ENCODE measurements at regions not wholly inside any gene's neighbourhood (a gene's known extent, or its start where the extent isn't known, plus 50 kb on each side); places are given as distances from the start of the nearest gene placed in this dataset.
"Not testable (repeated sequence)": the region's sequence is repeated elsewhere in the genome, so short reads cannot be mapped to it uniquely, and the experiment has no call there.

DNA sequence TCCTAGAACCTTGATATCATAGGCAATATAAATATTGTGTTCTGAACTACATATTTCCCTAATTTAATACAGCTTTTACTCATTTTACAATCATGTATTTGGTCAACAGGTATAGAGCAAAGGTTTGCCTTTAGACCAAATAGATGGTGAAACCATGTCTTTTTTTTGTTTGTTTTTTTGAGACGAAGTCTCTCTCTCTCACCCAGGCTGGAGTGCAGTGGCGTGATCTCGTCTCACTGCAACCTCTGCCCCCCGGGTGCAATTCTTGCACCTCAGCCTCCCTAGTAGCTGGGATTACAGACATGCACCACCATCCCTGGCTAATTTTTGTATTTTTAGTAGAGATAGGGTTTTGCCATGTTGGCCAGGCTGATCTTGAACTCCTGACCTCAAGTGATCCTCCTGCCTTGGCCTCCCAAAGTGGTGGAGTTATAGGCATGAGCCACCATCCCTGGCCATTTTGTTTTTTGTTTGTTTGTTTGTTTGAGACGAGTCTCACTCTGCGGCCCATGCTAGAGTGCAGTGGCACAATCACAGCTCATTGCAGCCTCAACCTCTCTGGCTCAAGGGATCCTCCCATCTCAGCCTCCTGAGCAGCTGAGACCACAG lies 243.7 kb upstream of the FOXN3 start:
- DNase-seq (ENCODE audit: low read depth) = not testable (repeated sequence)

DNA sequence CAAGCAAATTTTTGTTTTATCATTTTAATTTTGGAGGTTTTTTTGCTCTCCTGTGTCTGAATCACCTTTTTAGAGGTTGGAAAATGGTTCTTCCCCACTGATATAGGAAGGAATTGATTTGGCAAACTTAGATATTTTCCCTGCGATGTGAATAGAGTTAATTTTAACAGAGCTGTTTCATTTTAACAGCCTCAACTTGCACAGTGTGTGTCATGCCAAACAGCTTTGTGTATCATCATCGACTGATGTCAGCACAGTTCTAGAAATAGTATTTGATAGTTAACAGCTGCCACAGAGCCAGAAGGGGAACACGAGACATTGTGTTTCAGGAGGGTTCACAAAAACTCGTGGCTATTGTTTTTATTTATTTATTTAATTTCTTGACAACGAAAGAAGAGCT lies 243.1 kb upstream of the FOXN3 start:
- DNase-seq (ENCODE audit: low read depth) = no peak

DNA sequence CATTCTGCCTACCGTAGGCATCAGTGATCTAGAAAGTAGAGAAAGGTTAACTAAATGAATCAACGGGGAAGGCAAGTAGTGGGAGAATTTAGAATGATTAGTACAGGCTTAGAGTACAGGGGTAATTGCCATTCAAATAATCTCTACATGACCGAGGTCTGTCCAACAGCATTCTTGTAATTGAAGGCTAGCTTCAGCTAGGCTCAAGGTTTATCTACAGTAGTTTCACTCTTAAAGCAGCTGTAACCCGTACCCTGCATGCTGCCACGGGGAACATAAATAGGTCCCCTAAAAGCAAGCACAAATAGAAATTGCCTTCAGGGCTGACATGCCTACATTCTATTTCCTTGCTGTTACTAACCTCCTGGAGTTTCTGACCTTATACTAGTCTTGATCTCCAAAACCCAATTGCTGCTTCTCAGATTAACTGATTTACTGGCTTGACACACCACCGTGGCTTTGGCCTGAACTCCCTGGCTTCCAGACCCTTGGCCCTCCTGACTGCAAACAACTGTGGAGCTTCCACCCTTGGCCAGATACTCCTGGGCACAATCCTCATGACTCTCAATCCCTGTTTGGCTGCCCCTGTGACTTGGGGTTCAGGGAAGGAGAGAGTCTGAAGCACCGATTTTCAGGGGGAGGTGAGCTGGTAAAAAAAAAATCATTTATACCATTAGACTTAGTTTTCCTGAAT lies 242.1 kb upstream of the FOXN3 start:
- no peak for DNase-seq (ENCODE audit: low read depth)

GRCh38 chr14:89657014-89657413 lies 240.0 kb upstream of the FOXN3 start:
- no peak for DNase-seq (ENCODE audit: low read depth)

- DNase-seq (ENCODE audit: low read depth) = no peak
Observed at GRCh38 chr14:89654998-89655397, 238.0 kb upstream of the FOXN3 start.

- no peak for DNase-seq (ENCODE audit: low read depth)
Observed at GRCh38 chr14:89652352-89652751, 235.3 kb upstream of the FOXN3 start.

DNA sequence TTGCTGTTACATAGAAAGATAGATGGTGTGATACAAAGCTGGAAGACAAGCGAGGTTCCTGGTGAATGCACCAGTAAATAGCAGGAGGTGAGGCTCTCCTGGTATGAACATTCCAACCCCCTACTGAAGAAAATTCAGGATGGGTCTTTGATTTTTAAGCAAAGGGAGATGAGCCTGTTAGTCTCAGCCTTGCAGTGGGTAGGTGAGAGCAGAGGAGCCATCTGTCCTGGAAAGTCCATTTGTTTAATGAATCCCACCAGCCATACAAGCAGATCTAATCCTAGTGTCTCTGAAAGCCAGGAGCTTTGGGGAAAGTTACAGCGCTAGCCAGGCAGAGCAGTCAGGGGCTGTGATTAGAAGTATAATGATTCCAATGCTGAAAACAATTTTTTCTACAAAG lies 234.8 kb upstream of the FOXN3 start:
- DNase-seq (ENCODE audit: low read depth) = no peak

- DNase-seq (ENCODE audit: low read depth) = no peak
Observed at GRCh38 chr14:89650077-89650978, 233.3 kb upstream of the FOXN3 start.

DNA sequence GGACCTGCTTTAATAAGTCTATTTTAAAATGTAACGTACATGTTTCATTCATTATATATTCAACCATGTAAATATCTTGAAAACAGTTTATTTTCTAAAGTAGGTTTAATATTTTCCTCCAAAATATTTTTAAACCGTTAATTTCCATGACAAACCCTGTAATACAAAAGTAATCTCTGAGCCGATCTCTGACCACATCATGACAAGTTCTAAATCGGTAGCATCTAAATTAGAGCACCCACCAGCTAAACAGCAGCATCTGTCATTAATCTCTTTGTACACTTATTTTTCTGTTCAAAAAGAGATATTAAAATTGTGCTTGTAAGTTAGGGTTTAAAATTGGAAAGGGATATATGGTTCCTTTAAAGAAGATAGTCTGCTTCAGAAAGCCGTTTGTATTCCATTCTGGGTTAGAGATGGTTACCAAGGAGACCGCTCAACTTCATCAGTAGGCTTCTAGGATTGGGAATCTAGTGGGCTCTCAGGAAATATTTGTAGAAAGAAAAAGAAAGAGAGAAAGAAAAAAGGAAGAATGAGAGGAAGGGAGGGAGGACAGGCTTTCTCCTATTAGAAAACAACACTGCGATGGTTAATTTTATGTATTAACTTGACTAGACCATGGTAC lies 232.5 kb upstream of the FOXN3 start:
- DNase-seq (ENCODE audit: low read depth) = no peak

DNA sequence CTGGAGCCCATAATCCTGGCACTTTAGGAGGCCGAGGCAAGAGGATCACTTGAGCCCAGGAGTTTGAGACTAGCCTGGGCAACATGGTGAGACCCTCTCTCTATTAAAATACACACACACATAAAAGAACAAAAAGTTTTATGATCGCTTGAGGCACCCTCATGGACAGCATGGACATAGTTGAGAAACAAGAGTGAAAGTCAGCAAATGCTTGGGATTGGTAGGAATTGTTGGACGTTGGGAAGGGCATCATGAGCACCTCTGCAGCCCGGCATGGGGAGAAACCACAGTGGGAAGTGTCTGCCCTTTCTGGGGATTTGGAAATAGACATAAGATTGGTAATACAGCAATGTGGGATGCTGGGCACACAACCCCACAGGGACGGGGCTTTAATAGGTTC lies 231.9 kb upstream of the FOXN3 start:
- DNase-seq (ENCODE audit: low read depth) = no peak

DNA sequence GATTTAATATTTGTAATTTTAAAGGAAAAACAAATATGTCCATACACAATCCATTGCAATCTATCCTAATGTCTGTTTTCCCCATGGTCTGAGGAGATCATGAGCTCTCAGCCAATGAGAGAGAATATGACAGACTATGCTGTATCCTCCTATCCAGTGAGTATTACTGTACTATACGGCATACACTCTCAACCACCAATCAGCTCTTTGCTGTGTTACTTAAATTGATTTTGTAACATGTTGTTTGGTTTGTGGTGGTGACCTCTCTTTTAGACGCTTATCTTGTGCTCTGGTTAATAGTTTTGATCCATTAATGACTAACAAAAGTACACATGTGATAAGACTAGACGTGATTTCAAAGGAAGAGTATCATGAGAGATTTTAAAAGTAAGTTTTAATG lies 231.5 kb upstream of the FOXN3 start:
- DNase-seq (ENCODE audit: low read depth) = no peak

- DNase-seq (ENCODE audit: low read depth) = no peak
Observed at GRCh38 chr14:89646971-89647370, 229.9 kb upstream of the FOXN3 start.

GRCh38 chr14:89644641-89645040 lies 227.6 kb upstream of the FOXN3 start:
- DNase-seq (ENCODE audit: low read depth) = no peak

GRCh38 chr14:89641495-89642175 lies 224.6 kb upstream of the FOXN3 start:
- no peak for DNase-seq (ENCODE audit: low read depth)

DNA sequence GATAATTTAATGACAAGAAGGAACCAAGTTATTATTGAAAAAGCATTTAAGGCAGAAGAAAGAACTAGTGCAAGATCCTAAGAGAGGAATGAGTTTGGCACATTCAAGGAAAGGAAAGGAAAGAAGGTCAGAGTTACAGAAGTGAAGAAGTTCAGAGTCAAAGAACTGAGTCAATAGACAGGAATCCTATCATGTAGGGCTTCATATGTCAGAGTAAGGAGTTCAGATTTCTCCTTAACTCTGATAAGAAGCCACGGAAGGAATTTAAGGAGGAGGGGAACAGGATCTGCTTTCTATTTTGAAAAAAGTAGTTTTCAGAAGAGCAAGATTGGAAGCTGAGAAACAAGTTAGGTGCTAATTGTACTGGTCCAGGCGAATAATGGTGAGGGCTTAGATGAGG lies 223.1 kb upstream of the FOXN3 start:
- no peak for DNase-seq (ENCODE audit: low read depth)

DNA sequence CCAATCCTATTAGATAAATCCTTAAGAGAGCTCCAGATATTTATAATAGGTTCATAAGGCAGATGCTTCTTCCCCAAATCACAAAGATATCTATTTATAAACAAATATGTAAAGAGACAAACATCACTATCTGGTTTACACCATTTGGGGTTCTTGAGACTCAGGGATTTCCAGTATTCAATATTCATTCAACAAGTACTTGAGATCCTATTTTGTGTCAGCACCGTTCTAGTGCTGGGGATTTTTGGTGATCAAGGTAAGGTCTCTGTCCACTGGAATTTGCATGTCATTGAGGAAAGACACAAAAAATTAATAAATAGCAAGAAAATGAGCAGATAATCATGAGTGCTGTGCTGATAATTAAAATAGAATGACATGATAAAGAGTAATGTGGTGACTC lies 222.7 kb upstream of the FOXN3 start:
- DNase-seq (ENCODE audit: low read depth) = no peak

DNA sequence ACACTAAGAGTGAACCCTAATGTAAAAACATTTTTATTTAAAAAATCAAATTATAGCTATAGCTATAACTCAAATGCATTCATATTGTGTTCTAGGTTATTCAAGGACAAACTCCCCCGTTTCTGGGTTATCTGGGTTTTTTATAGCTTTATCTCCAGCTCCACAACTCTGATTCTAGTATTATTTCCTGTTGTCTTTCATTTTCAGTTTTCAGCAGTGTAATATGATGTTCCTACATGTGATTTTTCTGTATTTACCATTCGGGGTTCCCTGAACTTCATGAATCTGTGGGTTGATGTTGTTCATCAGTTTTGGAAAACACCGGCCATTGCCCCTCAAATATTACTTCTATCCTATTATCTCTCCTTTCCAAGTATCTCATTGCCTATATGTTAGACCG lies 221.9 kb upstream of the FOXN3 start:
- DNase-seq (ENCODE audit: low read depth) = no peak

GRCh38 chr14:89637581-89637980 lies 220.5 kb upstream of the FOXN3 start:
- DNase-seq (ENCODE audit: low read depth) = no peak

DNA sequence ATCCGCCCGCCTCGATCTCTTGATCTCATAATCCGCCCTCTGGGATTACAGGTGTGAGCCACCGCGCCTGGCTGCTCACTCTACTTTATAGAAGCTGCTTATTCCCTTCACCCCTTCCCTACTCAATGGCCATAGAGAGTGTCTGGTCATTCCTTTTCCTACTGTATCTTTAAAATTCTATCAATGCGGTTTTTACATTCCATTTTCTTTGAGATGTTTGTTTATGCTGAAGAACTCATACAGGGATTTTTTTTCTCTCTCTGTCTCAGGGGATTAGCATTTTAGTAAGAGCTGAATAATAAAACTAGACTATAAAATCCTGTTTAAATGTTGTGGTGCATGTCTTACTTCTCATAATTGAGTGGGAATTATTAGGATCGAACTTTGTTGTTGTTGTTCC lies 218.6 kb upstream of the FOXN3 start:
- no peak for DNase-seq (ENCODE audit: low read depth)

- no peak for DNase-seq (ENCODE audit: low read depth)
Observed at GRCh38 chr14:89634037-89634436, 217.0 kb upstream of the FOXN3 start.

GRCh38 chr14:89630101-89630829 lies 213.2 kb upstream of the FOXN3 start:
- DNase-seq (ENCODE audit: low read depth) = no peak

Measured in T-helper 22 cell (primary cell).